ENCODE measurements at regions not wholly inside any gene's neighbourhood (a gene's known extent, or its start where the extent isn't known, plus 50 kb on each side); places are given as distances from the start of the nearest gene placed in this dataset.

GRCh38 chr6:121020656-121021055 lies 313.6 kb downstream of the TBC1D32 start:
- Histone ChIP-seq H3K9ac (ENCODE audit: insufficient read depth, low read depth, low read length) (no peak overlapping the region), H3K27ac (ENCODE audit: extremely low read length, insufficient read depth, low read length) (no peak overlapping the region), H2AFZ (ENCODE audit: low read length) (no peak overlapping the region), H3K4me2 (ENCODE audit: low read depth, low read length) (no peak overlapping the region), H3K79me2 (ENCODE audit: insufficient read depth, low read length) (no peaks in the 10 kb centered on the region), H3K9me3 (ENCODE audit: low read length) (no peaks in the 10 kb centered on the region), H3K4me3 (replicated peaks in 1 of 3; ENCODE audit: insufficient read depth in 1 of 3, low read depth in 2 of 3, low read length in 3 of 3) (no peak overlapping the region), H3K36me3 (replicated peaks in 1 of 2; ENCODE audit: control insufficient read depth in 1 of 2, insufficient read depth in 2 of 2, low read length in 2 of 2) (no peaks in the 10 kb centered on the region), H4K20me1 (ENCODE audit: insufficient read depth, low read length) (no peaks in the 10 kb centered on the region), H3K4me1 (ENCODE audit: insufficient read depth, low read length) (no peaks in the 10 kb centered on the region), H3K27me3 (ENCODE audit: control insufficient read depth in 1 of 2, insufficient read depth in 2 of 2, low read length in 2 of 2) (no peaks in the 10 kb centered on the region; a peak in 1 of 5 replicates)
- DNase-seq (ENCODE audit: low spot score) (no peak), FAIRE-seq (no peak), ATAC-seq (no peak)
- in situ Hi-C loops (cut with HindIII; ENCODE audit: extremely low pct_ligation_motif_present, low pct_unique_long_range_greater_than_20kb) (no loop called here), intact Hi-C loops (cut with micrococcal nuclease; ENCODE audit: unreplicated experiment) (no loop called here)
- POLR2A ChIA-PET, result no interaction called here
- no TSS peak for BruUV-seq (replicated peaks)
- CTCF ChIA-PET (ENCODE audit: low intra/inter-chr PET ratio, low total read pairs), result no interaction called here
- TF ChIP-seq ZNF562 (CRISPR knock-in tag; IDR thresholded peaks at IDR 0.05; ENCODE audit: borderline replicate concordance) (no peak), RFX3 (CRISPR knock-in tag; IDR thresholded peaks at IDR 0.05) (no peak), AGO2 (optimal IDR thresholded peaks at IDR 0.05; ENCODE audit: low read depth, low read length) (no peak), LRRFIP1 (CRISPR knock-in tag; conservative IDR thresholded peaks at IDR 0.05) (no peak), ZNF749 (CRISPR knock-in tag; IDR thresholded peaks at IDR 0.05; ENCODE audit: borderline replicate concordance) (no peak), KDM2A (CRISPR knock-in tag; IDR thresholded peaks at IDR 0.05; ENCODE audit: borderline replicate concordance, low read depth) (no peak), MIXL1 (CRISPR knock-in tag; IDR thresholded peaks at IDR 0.05) (no peak), ARNTL (CRISPR knock-in tag; IDR thresholded peaks at IDR 0.05) (no peak), GTF3A (CRISPR knock-in tag; conservative IDR thresholded peaks at IDR 0.05) (no peak), HINFP (CRISPR knock-in tag; IDR thresholded peaks at IDR 0.05; ENCODE audit: low read depth) (no peak), NR2F6 (IDR thresholded peaks at IDR 0.05) (no peak), NR2F6 (CRISPR knock-in tag; IDR thresholded peaks at IDR 0.05) (no peak), KAT2B (IDR thresholded peaks at IDR 0.05; ENCODE audit: borderline replicate concordance, low read depth, low read length) (no peak), GABPB1 (CRISPR knock-in tag; IDR thresholded peaks at IDR 0.05) (no peak), KAT7 (CRISPR knock-in tag; IDR thresholded peaks at IDR 0.05; ENCODE audit: borderline replicate concordance) (no peak), ZNF574 (CRISPR knock-in tag; IDR thresholded peaks at IDR 0.05) (no peak), KLF15 (CRISPR knock-in tag; IDR thresholded peaks at IDR 0.05; ENCODE audit: borderline replicate concordance) (no peak), ZFP41 (CRISPR knock-in tag; IDR thresholded peaks at IDR 0.05; ENCODE audit: borderline replicate concordance) (no peak), ZNF280B (CRISPR knock-in tag; IDR thresholded peaks at IDR 0.05; ENCODE audit: borderline replicate concordance) (no peak), MEIS2 (CRISPR knock-in tag; IDR thresholded peaks at IDR 0.05) (no peak)
